HCT116 (cell line): ENCODE measurements at regions not wholly inside any gene's neighbourhood (a gene's known extent, or its start where the extent isn't known, plus 50 kb on each side); places are given as distances from the start of the nearest gene placed in this dataset.

Experiments used
- ATAC-seq: fragments of 200-7000 bp; cut with Tn5 transposase; 2 replicates; pipeline ENCODE4 v1.9.1; 2020; ENCODE audit warnings: mild to moderate bottlenecking, moderate library complexity
- BruUV-seq: library from RNA; stranded (reverse); fragments of 400-500 nt; replicated peaks from 2 replicates; lab custom pipeline; 2021; lab: Mats Ljungman, UMichigan
- CTCF ChIA-PET: fragments of 300-600 bp; sonication (Branson Sonifier 250); formaldehyde crosslinking; loops from one replicate; lab custom pipeline; 2021; ENCODE audit warnings: antibody characterized with exemption; lab: Charles Lee
- POLR2A ChIA-PET: fragments of 300-600, 350-600 bp; sonication (Branson Sonifier 250); formaldehyde crosslinking; loops from one replicate; lab custom pipeline; 2021; ENCODE audit warnings: antibody characterized with exemption; lab: Charles Lee
- RAD21 ChIA-PET, 2 experiments: fragments of 300-600 bp; sonication (Branson Sonifier 250); formaldehyde crosslinking; loops; one replicate each; lab custom pipeline; 2023; ENCODE audit warnings: low total read pairs in 2 of 2; ENCODE audit not compliant: uncharacterized antibody in 2 of 2, unreplicated experiment in 2 of 2, low non-redundant PET in 1 of 2; lab: Charles Lee
- DNase-seq: peaks from one replicate; pipeline ENCODE4 v3.0.0-alpha.2; 2010; ENCODE audit warnings: low read depth, low spot score
- H2AFZ ChIP-seq: fragments of 200-600 bp; shearing (Covaris generic), sonication (generic); 2 replicates; pipeline ENCODE4 v1.6.1; 2017; ENCODE audit warnings: low read depth, mixed run types, mixed read lengths, antibody characterized with exemption, low read length; ENCODE audit not compliant: poor library complexity, severe bottlenecking
- H3K27ac ChIP-seq: 2 replicates; pipeline ENCODE4 v1.5.1; 2012; ENCODE audit warnings: low read depth, low read length
- H3K27me3 ChIP-seq: fragments of 200-600 bp; sonication (generic); 2 replicates; pipeline ENCODE4 v1.6.1; 2016; ENCODE audit warnings: mixed run types, low read length, mixed read lengths; ENCODE audit not compliant: insufficient read depth
- H3K36me3 ChIP-seq, 2 experiments: fragments of 200-500 bp in 1 of 2; fragments of 200-600 bp in 1 of 2; sonication (Bioruptor generic) in 1 of 2; sonication (generic) in 1 of 2; 2 replicates each; pipeline versions ENCODE4 v1.5.1 to v1.6.1; 2014 to 2016; ENCODE audit warnings: low read length in 2 of 2, inconsistent platforms in 1 of 2, mixed read lengths in 1 of 2, mixed run types in 1 of 2; ENCODE audit not compliant: insufficient read depth in 2 of 2, control insufficient read depth in 1 of 2
- H3K4me1 ChIP-seq, 2 experiments: fragments of 200-600 bp in 1 of 2; sonication (generic) in 1 of 2; 2 replicates each; pipeline versions ENCODE4 v1.5.1 to v1.6.1; 2012 to 2017; ENCODE audit warnings: low read length in 2 of 2, inconsistent platforms in 1 of 2, mild to moderate bottlenecking in 1 of 2, mixed read lengths in 1 of 2, mixed run types in 1 of 2, moderate library complexity in 1 of 2; ENCODE audit not compliant: insufficient read depth in 2 of 2, control insufficient read depth in 1 of 2
- H3K4me2 ChIP-seq: fragments of 200-600 bp; sonication (generic); 2 replicates; pipeline ENCODE4 v1.6.1; 2017; ENCODE audit warnings: mixed run types, low read length, mixed read lengths
- H3K4me3 ChIP-seq, 2 experiments: fragments of 200-600 bp in 1 of 2; sonication (generic) in 1 of 2; replicated peaks in 1 of 2; 2 replicates each; pipeline ENCODE4 v1.5.1; 2011 to 2016; ENCODE audit warnings: low read length in 2 of 2, control low read depth in 1 of 2, low read depth in 1 of 2, mild to moderate bottlenecking in 1 of 2, mixed read lengths in 1 of 2, mixed run types in 1 of 2
- H3K79me2 ChIP-seq: fragments of 200-600 bp; sonication (generic); 2 replicates; pipeline ENCODE4 v1.6.1; 2017; ENCODE audit warnings: mild to moderate bottlenecking, mixed run types, low read length, moderate library complexity, mixed read lengths; ENCODE audit not compliant: insufficient read depth
- H3K9ac ChIP-seq: fragments of 200-600 bp; sonication (generic); 2 replicates; pipeline ENCODE4 v1.6.1; 2016; ENCODE audit warnings: low read length, mixed read lengths
- H3K9me2 ChIP-seq: fragments of 200-600 bp; sonication (generic), shearing (Covaris generic); 2 replicates; pipeline ENCODE4 v1.6.1; 2017; ENCODE audit warnings: mixed run types, mild to moderate bottlenecking, moderate library complexity; ENCODE audit not compliant: insufficient read depth
- H3K9me3 ChIP-seq, 2 experiments: fragments of 200-500 bp in 1 of 2; fragments of 200-600 bp in 1 of 2; sonication (Bioruptor generic) in 1 of 2; sonication (generic) in 1 of 2; 2 replicates each; pipeline ENCODE4 v1.6.1; 2014 to 2017; ENCODE audit warnings: low read length in 2 of 2, mixed read lengths in 2 of 2, inconsistent platforms in 1 of 2, low read depth in 1 of 2, mild to moderate bottlenecking in 1 of 2, mixed run types in 1 of 2, moderate library complexity in 1 of 2; ENCODE audit not compliant: control insufficient read depth in 1 of 2, insufficient read depth in 1 of 2
- H4K20me1 ChIP-seq: fragments of 200-600 bp; sonication (generic), shearing (Covaris generic); 2 replicates; pipeline ENCODE4 v1.6.1; 2017; ENCODE audit warnings: mixed run types, mild to moderate bottlenecking, moderate library complexity; ENCODE audit not compliant: insufficient read depth
- CBX3 ChIP-seq: IDR thresholded peaks from 2 replicates; pipeline ENCODE4 v1.6.1; 2012; ENCODE audit warnings: low read depth
- CEBPB ChIP-seq: IDR thresholded peaks from 2 replicates; pipeline ENCODE4 v1.6.1; 2012; ENCODE audit warnings: low read depth
- ELF1 ChIP-seq: IDR thresholded peaks from 2 replicates; pipeline ENCODE4 v1.6.1; 2012; ENCODE audit warnings: low read depth, borderline replicate concordance
- EZH2 ChIP-seq: fragments of 200-600 bp; sonication (generic); IDR thresholded peaks from 2 replicates; pipeline ENCODE4 v1.6.1; 2017; ENCODE audit warnings: antibody characterized with exemption, mixed run types
- EZH2phosphoT487 ChIP-seq: fragments of 200-600 bp; IDR thresholded peaks from 2 replicates; pipeline ENCODE4 v1.6.1; 2018; ENCODE audit warnings: antibody characterized with exemption, borderline replicate concordance
- FOSL1 ChIP-seq: IDR thresholded peaks from 2 replicates; pipeline ENCODE4 v1.6.1; 2012; ENCODE audit warnings: low read depth
- JUND ChIP-seq: IDR thresholded peaks from 2 replicates; pipeline ENCODE4 v1.6.1; 2012
- POLR2A ChIP-seq: IDR thresholded peaks from 2 replicates; pipeline ENCODE4 v1.7.0; 2011; ENCODE audit warnings: borderline replicate concordance; ENCODE audit not compliant: insufficient read depth, insufficient read length; ENCODE audit errors: extremely low read depth
- POLR2AphosphoS5 ChIP-seq: IDR thresholded peaks from 2 replicates; pipeline ENCODE4 v1.6.1; 2011; ENCODE audit warnings: mild to moderate bottlenecking, low read depth, low read length, moderate library complexity
- RAD21 ChIP-seq: IDR thresholded peaks from 2 replicates; pipeline ENCODE4 v1.6.1; 2012; ENCODE audit warnings: low read depth, mild to moderate bottlenecking
- SIN3A ChIP-seq: IDR thresholded peaks from 2 replicates; pipeline ENCODE4 v1.6.1; 2012; ENCODE audit warnings: low read depth
- SP1 ChIP-seq: IDR thresholded peaks from 2 replicates; pipeline ENCODE4 v1.6.1; 2012; ENCODE audit warnings: low read depth
- YY1 ChIP-seq: IDR thresholded peaks from 2 replicates; pipeline ENCODE4 v1.6.1; 2011; ENCODE audit warnings: low read length, low read depth, moderate library complexity, mild to moderate bottlenecking; ENCODE audit not compliant: insufficient replicate concordance; ENCODE audit errors: extremely low read depth
- ZNF274 ChIP-seq: fragments of 200-500 bp; sonication (Bioruptor generic); IDR thresholded peaks from 2 replicates; pipeline ENCODE4 v1.6.1; 2014; ENCODE audit warnings: mild to moderate bottlenecking, low read depth, low read length, inconsistent platforms
- intact Hi-C: fragments of 100-400 bp; cut with micrococcal nuclease; formaldehyde crosslinking; loops from 2 replicates; pipeline ENCODE4 v1.10.0; 2022
- TF ChIP-seq, protein P1 (sequence below), 3 experiments: fragments of 200-600 bp in 1 of 3; sonication (generic) in 1 of 3; IDR thresholded peaks in 2 of 3; conservative IDR thresholded peaks in 1 of 3; 2 replicates each; pipeline ENCODE4 v1.5.1; 2012 to 2017; ENCODE audit warnings: low read depth in 2 of 3, low read length in 2 of 3, antibody characterized with exemption in 1 of 3, borderline replicate concordance in 1 of 3, control low read depth in 1 of 3, mild to moderate bottlenecking in 1 of 3, mixed read lengths in 1 of 3, mixed run types in 1 of 3, moderate library complexity in 1 of 3; ENCODE audit not compliant: insufficient read depth in 1 of 3
- TF ChIP-seq, protein P2 (sequence below): IDR thresholded peaks from 2 replicates; pipeline ENCODE4 v1.6.1; 2011; ENCODE audit warnings: mild to moderate bottlenecking, low read length, moderate library complexity; ENCODE audit not compliant: insufficient replicate concordance; ENCODE audit errors: extremely low read depth
- TF ChIP-seq, protein P3 (sequence below): IDR thresholded peaks from 2 replicates; pipeline ENCODE4 v1.6.1; 2012

DNA sequence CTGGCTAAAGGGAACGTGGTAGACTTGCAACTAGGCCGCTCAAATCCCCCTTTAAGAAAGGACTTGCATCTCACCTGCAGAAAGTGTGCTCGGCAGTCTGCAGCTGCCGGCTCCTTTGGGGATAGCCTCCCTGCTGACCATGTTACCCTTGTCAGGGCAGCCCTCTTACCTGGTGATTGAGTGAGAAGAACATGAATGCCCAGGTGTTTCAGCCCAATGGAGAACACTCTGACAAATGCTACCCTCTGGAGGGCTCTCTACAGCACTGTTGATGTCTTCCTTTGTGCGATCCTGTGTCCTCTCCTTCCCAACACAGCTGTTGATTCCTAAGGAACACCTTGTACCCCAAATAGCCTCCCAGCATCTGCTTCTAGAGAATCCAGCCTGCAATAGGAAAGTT, 178.7 kb upstream of the LDB2 start:
- Histone ChIP-seq H3K9ac (no peak overlapping the region), H3K4me2 (no peak overlapping the region), H3K4me3 (no peak overlapping the region), H3K9me3 (no peaks in the 10 kb centered on the region), H3K27ac (no peak overlapping the region), H3K4me1 (no peaks in the 10 kb centered on the region), H3K79me2 (no peaks in the 10 kb centered on the region), H3K9me2 (no peaks in the 10 kb centered on the region), H3K36me3 (no peaks in the 10 kb centered on the region), H3K27me3 (no peaks in the 10 kb centered on the region), H2AFZ (no peak overlapping the region), H4K20me1 (no peaks in the 10 kb centered on the region)
- no peak for ATAC-seq
- ChIA-PET RAD21 (no interaction called here), CTCF (no interaction called here), POLR2A (no interaction called here)
- DNase-seq = no peak
- TF ChIP-seq FOSL1 = no peak
- TF ChIP-seq, protein P1, sequence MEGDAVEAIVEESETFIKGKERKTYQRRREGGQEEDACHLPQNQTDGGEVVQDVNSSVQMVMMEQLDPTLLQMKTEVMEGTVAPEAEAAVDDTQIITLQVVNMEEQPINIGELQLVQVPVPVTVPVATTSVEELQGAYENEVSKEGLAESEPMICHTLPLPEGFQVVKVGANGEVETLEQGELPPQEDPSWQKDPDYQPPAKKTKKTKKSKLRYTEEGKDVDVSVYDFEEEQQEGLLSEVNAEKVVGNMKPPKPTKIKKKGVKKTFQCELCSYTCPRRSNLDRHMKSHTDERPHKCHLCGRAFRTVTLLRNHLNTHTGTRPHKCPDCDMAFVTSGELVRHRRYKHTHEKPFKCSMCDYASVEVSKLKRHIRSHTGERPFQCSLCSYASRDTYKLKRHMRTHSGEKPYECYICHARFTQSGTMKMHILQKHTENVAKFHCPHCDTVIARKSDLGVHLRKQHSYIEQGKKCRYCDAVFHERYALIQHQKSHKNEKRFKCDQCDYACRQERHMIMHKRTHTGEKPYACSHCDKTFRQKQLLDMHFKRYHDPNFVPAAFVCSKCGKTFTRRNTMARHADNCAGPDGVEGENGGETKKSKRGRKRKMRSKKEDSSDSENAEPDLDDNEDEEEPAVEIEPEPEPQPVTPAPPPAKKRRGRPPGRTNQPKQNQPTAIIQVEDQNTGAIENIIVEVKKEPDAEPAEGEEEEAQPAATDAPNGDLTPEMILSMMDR (IDR thresholded peaks at IDR 0.05 in 2 of 3, conservative IDR thresholded peaks at IDR 0.05 in 1 of 3; ENCODE audit: borderline replicate concordance in 1 of 3, insufficient read depth in 1 of 3, low read depth in 2 of 3, low read length in 2 of 3) = 0 out of 6 replicates have a peak, but pooled peaks of 1 of the 3 experiments have one; percentile 1
- intact Hi-C loops = no loop called here
- no TSS peak for BruUV-seq

DNA sequence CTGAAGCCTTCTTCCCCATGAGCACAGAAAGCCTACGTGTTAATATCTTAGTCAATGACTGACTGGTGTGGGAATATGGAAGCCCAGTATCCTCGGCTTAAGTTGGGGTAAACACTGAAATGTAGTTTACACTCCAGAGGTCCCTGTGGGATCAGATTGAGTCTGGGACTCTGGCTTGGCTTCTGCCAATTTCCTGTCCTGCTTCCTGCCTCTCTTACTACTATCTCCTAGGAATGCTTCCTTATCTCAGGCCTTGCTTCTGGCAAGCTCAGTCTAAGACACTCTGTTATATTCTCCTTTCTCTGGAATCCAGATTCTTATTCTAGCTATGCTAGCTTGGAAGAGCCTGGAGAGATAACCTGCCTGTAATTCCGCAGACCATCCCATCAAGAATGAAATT, 174.0 kb upstream of the LDB2 start:
- BruUV-seq = no TSS peak
- no peaks in the 10 kb centered on the region for H3K27me3 ChIP-seq
- no peak for DNase-seq
- no peak overlapping the region for H3K4me2 ChIP-seq
- no peaks in the 10 kb centered on the region for H3K9me2 ChIP-seq
- no peaks in the 10 kb centered on the region for H3K36me3 ChIP-seq
- intact Hi-C loops = no loop called here
- ATAC-seq = no peak
- ChIA-PET POLR2A (no interaction called here), CTCF (no interaction called here), RAD21 (no interaction called here)
- no peak overlapping the region for H3K4me3 ChIP-seq
- H3K9ac ChIP-seq = no peak overlapping the region
- H3K9me3 ChIP-seq = no peaks in the 10 kb centered on the region
- peaks cover 0 to under 1% of the 10 kb centered on the region in 2 experiments; a peak in 1 of 4 replicates for H3K4me1 ChIP-seq
- no peak overlapping the region for H2AFZ ChIP-seq
- no peaks in the 10 kb centered on the region for H4K20me1 ChIP-seq
- H3K27ac ChIP-seq = no peak overlapping the region
- no peaks in the 10 kb centered on the region for H3K79me2 ChIP-seq
- TF ChIP-seq CEBPB (no peak), EZH2 (no peak), ZNF274 (no peak), JUND (no peak), ELF1 (no peak), POLR2A (no peak), EZH2phosphoT487 (no peak), RAD21 (no peak), SIN3A (no peak), CBX3 (no peak), POLR2AphosphoS5 (no peak), FOSL1 (no peak), SP1 (no peak), YY1 (no peak)
- TF ChIP-seq, protein P2, sequence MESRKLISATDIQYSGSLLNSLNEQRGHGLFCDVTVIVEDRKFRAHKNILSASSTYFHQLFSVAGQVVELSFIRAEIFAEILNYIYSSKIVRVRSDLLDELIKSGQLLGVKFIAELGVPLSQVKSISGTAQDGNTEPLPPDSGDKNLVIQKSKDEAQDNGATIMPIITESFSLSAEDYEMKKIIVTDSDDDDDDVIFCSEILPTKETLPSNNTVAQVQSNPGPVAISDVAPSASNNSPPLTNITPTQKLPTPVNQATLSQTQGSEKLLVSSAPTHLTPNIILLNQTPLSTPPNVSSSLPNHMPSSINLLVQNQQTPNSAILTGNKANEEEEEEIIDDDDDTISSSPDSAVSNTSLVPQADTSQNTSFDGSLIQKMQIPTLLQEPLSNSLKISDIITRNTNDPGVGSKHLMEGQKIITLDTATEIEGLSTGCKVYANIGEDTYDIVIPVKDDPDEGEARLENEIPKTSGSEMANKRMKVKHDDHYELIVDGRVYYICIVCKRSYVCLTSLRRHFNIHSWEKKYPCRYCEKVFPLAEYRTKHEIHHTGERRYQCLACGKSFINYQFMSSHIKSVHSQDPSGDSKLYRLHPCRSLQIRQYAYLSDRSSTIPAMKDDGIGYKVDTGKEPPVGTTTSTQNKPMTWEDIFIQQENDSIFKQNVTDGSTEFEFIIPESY = no peak
- TF ChIP-seq, protein P3, sequence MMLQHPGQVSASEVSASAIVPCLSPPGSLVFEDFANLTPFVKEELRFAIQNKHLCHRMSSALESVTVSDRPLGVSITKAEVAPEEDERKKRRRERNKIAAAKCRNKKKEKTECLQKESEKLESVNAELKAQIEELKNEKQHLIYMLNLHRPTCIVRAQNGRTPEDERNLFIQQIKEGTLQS = no peak
